Activated T-helper 17 cell treated with anti-CD3 and anti-CD28 coated beads, Interleukin-2, amount 50 U/mL, for 72 hours (primary cell): ENCODE measurements at regions not wholly inside any gene's neighbourhood (a gene's known extent, or its start where the extent isn't known, plus 50 kb on each side); places are given as distances from the start of the nearest gene placed in this dataset.
"Not testable (repeated sequence)": the region's sequence is repeated elsewhere in the genome, so short reads cannot be mapped to it uniquely, and the experiment has no call there.

Source experiments
- ATAC-seq: fragments of 150-1000 bp; cut with Tn5 transposase; replicated peaks from 2 replicates; pipeline ENCODE4 v1.10.0; 2021; ENCODE audit warnings: mild to moderate bottlenecking, moderate library complexity
- H3K27ac Mint-ChIP-seq: one replicate; pipeline ENCODE4 v1.8.0; 2022; ENCODE audit warnings: mixed read lengths
- H3K27me3 Mint-ChIP-seq: one replicate; pipeline ENCODE4 v1.8.0; 2022; ENCODE audit warnings: mixed read lengths
- H3K36me3 Mint-ChIP-seq: one replicate; pipeline ENCODE4 v1.8.0; 2022; ENCODE audit warnings: low read depth, mild to moderate bottlenecking, mixed read lengths
- H3K4me1 Mint-ChIP-seq: one replicate; pipeline ENCODE4 v1.8.0; 2022; ENCODE audit warnings: mixed read lengths
- H3K4me3 Mint-ChIP-seq: one replicate; pipeline ENCODE4 v1.8.0; 2022; ENCODE audit warnings: mild to moderate bottlenecking, mixed read lengths
- H3K9me3 Mint-ChIP-seq: one replicate; pipeline ENCODE4 v1.8.0; 2022; ENCODE audit warnings: mixed read lengths

DNA sequence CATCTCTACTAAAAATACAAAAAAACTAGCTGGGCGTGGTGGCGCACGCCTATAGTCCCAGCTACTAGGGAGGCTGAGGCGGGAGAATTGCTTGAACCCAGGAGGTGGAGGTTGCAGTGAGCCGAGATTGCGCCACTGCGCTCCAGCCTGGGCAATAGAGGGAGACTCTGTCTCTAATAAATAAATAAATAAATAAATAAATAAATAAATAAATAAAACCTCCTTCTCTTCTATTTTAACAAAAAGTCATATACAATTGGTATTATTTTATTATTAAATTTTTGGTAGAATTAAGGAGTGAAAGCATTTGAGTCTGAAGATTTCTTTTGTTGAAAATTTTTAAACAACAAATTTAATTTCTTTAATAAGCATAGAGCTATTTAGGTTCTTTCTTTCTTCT is 301.7 kb downstream of the CD83 start:
- H3K4me3 Mint-ChIP-seq, ATAC-seq, H3K27ac Mint-ChIP-seq, H3K9me3 Mint-ChIP-seq, H3K36me3 Mint-ChIP-seq, H3K27me3 Mint-ChIP-seq: not testable (repeated sequence)
- peaks cover 13% of the 10 kb centered on the region for H3K4me1 Mint-ChIP-seq

DNA sequence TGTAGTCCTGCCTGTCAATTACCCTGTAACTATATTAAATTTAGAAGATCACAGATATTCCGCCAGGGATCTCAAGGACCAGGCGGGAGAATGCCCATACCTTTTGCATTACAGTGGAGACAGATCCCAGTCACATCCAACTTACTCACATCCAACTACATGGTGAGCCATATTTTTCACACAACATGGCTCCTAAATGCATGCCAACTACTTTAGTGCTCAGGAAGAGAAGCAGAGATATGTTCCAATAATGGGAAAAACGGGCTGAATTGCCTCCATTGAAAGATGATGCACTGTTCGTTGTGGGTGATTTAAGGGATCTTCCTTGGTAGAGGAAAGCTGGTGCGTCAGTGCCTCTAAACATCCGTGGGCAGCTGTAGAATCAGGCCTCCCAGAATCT is 304.5 kb downstream of the CD83 start:
- peaks cover 3% of the 10 kb centered on the region for H3K9me3 Mint-ChIP-seq
- H3K4me1 Mint-ChIP-seq: peaks cover 13% of the 10 kb centered on the region
- H3K36me3 Mint-ChIP-seq: no peaks in the 10 kb centered on the region
- no peaks in the 10 kb centered on the region for H3K27me3 Mint-ChIP-seq
- no peak overlapping the region for H3K4me3 Mint-ChIP-seq
- ATAC-seq: no peak
- H3K27ac Mint-ChIP-seq: no peak overlapping the region

DNA sequence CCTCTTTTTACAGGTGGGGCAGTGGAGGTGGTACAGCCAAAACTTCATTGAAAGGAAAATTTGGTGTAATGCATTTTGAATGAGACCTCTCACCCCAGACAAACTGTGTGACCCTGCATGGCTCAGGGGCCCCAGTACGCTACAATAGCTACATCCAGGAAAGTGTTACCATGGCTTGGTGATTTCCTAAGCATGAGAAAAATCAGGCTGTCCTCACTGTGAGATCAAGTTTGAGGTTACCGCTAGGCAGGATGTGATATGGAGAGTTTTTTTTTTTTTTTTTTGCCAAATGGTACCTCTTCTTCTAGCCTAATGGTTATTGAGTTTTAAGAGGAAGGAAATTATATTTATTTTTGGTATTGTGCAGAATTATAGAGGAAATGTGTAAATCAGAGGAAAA is 305.3 kb downstream of the CD83 start:
- H3K9me3 Mint-ChIP-seq: peaks cover 3% of the 10 kb centered on the region
- peaks cover 13% of the 10 kb centered on the region for H3K4me1 Mint-ChIP-seq
- H3K4me3 Mint-ChIP-seq: peak overlapping the region; percentile 68
- ATAC-seq: no peak
- H3K27ac Mint-ChIP-seq: peak overlapping the region; percentile 56
- H3K27me3 Mint-ChIP-seq: no peaks in the 10 kb centered on the region
- H3K36me3 Mint-ChIP-seq: no peaks in the 10 kb centered on the region

DNA sequence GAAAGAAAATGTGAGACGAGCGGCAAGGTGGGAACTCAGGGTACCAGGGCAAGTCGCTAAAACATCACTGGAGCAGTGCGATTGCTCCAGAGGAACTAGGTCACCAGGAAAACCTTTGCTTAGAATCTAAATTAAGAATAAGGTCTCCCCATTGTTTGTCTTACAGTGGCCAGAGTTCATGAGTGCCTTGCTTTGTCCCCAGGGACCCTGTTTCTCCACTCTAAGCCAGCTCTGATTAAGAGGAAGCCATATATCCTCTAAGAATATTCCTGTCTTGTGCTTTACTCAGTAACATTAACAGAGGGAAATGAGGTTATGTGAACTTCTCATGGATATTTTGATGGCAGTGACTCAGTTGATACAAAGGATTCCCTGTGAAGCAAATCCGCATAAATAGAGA is 305.8 kb downstream of the CD83 start:
- Mint-ChIP-seq H3K27me3 (no peaks in the 10 kb centered on the region), H3K36me3 (no peaks in the 10 kb centered on the region), H3K27ac (peak overlapping the region; percentile 56), H3K9me3 (peaks cover 3% of the 10 kb centered on the region), H3K4me3 (peak overlapping the region; percentile 68), H3K4me1 (peaks cover 13% of the 10 kb centered on the region)
- no peak for ATAC-seq

DNA sequence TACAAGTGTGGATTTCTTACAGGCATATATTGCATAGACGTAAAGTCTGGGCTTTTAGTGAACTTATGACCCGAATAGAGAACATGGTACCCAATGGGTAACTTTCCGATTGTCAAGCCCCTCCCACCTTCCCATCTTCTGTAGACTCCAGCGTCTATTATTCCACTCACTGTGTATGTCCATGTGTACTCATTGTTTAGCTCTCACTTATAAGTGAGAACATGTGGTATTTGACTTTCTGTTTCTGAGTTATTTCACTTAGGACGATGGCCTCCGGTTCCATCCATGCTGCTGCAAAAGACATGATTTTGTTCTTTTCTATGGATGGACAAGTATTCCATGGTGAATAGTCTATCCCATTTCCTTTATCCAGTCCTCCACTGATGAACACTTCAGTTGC is 306.4 kb downstream of the CD83 start:
- Mint-ChIP-seq H3K4me3 (peak overlapping the region; percentile 68), H3K36me3 (no peaks in the 10 kb centered on the region), H3K9me3 (peaks cover 3% of the 10 kb centered on the region), H3K4me1 (peaks cover 13% of the 10 kb centered on the region), H3K27me3 (no peaks in the 10 kb centered on the region), H3K27ac (peak overlapping the region; percentile 83)
- ATAC-seq: peak; percentile 72

DNA sequence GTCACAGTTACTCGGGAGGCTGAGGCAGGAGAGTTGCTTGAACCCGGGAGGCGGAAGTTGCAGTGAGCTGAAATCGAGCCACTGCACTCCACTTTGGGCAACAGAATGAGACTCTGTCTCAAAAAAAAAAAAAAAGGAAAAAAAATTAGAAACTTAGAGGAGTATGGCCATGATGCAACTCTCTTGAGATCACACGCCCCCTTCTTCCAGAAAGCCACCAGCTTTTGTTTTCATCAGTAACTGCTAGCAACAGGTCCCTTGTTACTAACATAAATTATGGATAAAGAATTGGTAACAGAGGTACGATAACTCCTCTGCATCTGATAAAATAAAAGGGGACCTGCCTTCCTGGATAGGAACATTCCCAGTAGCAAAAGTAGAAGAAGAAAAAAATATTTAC is 308.2 kb downstream of the CD83 start:
- Mint-ChIP-seq H3K27ac (no peak overlapping the region), H3K36me3 (no peaks in the 10 kb centered on the region), H3K27me3 (no peaks in the 10 kb centered on the region), H3K4me3 (no peak overlapping the region), H3K9me3 (peaks cover 3% of the 10 kb centered on the region), H3K4me1 (peaks cover 13% of the 10 kb centered on the region)
- ATAC-seq: no peak

DNA sequence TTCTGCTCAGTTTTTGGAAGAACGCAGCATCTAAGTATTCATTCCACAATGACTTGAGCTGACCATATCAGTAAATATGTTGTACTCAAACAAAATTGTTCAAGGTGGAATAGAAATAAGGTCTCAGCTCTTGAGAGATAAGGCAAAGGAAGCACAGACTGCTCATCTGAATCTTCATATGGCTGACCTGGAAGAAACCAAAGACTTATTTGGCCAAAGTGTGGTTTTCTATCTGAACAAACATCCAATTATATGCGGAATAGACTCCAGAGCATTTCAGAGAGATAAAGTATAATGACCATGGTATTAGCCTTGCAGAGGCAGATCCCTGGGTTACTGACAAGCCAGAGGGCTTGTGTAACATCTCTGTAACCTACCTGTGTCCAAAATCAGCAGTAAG is 308.7 kb downstream of the CD83 start:
- Mint-ChIP-seq H3K4me1 (peaks cover 13% of the 10 kb centered on the region), H3K9me3 (peaks cover 3% of the 10 kb centered on the region), H3K36me3 (no peaks in the 10 kb centered on the region), H3K27me3 (no peaks in the 10 kb centered on the region), H3K4me3 (no peak overlapping the region), H3K27ac (no peak overlapping the region)
- no peak for ATAC-seq

DNA sequence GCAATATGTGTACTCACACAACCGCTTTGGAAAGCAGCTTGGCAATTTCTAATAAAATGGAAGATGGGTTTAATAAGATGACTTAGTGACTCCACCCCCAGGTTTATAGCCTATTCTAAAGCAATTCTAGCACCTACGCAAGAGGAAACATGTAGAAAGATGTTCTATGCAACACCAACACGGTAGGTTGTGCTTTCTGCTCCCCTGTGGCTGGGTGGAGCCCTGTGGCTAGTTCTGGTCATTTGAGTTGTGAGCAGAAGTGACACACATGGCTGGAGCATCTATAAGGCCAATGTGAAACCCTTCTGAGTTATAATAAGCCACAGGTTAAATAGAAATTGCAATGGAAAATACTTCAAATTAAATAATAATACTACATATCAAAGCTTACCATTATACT is 310.7 kb downstream of the CD83 start:
- Mint-ChIP-seq H3K27ac (no peak overlapping the region), H3K27me3 (no peaks in the 10 kb centered on the region), H3K4me3 (no peak overlapping the region), H3K9me3 (no peaks in the 10 kb centered on the region), H3K4me1 (peaks cover 8% of the 10 kb centered on the region), H3K36me3 (no peaks in the 10 kb centered on the region)
- ATAC-seq: no peak

DNA sequence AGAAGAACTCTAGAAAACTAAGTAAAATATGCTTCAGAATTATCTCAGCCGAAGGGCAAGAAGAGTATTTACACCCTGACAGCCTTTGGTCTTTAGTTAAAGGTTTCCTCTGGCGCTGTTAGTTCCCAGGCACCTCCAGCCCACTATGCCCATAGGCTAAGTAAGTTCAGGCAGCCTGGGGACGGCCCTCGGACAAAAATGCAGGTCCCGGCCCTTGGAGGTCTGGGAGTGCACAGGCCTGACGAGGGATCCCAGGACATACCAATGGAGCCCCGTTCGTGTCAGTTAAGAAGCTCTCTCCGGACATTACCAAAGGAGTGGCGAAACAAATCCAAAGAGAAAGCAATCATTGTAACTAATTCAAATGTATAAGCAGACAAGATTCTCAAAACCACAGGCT is 311.8 kb downstream of the CD83 start:
- no peak overlapping the region for H3K4me3 Mint-ChIP-seq
- H3K4me1 Mint-ChIP-seq: no peaks in the 10 kb centered on the region
- no peak overlapping the region for H3K27ac Mint-ChIP-seq
- no peaks in the 10 kb centered on the region for H3K27me3 Mint-ChIP-seq
- H3K36me3 Mint-ChIP-seq: no peaks in the 10 kb centered on the region
- no peaks in the 10 kb centered on the region for H3K9me3 Mint-ChIP-seq
- no peak for ATAC-seq

DNA sequence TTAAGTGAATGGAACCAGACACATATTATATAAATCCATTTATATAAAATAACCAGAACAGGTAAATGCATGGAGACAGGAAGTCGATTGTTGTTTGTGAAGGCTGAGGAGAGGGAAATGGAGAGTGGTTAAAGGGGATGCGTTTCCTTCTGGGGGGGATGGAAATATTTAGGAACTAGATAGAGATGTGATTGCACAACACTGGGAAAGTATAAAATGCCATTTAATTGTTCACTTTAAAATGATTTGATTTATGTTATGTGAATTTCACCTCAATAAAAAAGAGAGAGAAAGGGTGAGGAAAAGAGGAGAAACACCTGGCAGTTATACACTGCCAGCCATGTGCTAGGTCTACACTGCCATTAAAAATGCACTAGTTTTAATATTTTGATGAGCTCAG is 312.6 kb downstream of the CD83 start:
- Mint-ChIP-seq H3K9me3 (no peaks in the 10 kb centered on the region), H3K27ac (peak overlapping the region; percentile 54), H3K4me3 (no peak overlapping the region), H3K27me3 (no peaks in the 10 kb centered on the region), H3K4me1 (no peaks in the 10 kb centered on the region), H3K36me3 (no peaks in the 10 kb centered on the region)
- no peak for ATAC-seq

DNA sequence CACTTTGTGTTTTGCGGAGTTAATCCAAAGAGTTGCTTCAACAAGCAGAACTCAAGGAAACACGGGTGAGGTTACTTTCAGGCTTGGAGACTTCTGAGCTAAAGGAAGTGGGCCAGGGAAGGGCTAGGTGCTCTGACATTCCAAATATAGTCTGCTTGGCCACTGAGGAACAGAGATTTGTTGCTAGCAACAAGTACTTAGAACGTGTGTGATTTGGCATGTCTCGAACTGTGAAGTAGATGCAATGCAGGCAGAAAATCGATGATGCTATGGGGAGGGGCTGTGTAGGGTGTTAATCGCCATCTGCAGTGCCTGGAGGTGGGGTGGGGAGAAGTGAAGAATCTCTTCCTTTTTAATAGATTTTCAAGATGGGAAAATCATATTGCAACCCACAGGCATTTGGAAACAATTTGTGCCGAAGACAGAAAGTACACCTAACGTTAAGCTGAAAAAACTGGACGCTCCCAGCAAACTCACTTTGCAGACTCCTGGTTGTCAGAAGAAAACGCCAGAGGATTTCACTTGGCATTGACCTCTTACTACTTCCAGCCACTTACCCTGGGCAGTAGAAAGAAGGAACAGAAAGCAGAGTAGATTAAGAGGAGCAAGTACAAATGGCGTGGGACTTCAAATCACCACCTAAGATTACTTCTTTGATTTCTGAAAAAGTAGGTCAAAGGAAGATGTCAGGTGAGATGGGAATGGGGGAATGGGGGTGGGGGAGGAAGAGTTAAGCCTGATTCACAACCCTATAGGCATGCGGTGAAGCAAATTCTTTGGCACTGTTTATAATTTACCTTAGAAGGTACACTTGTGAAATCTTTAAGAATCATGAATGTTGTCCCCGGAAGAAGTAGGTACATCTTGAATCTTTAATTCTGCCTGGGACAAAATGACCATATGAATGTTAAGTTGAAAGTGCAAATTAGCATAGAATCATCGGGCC is 314.1 kb downstream of the CD83 start:
- Mint-ChIP-seq H3K4me3 (no peak overlapping the region), H3K36me3 (no peaks in the 10 kb centered on the region), H3K27me3 (no peaks in the 10 kb centered on the region), H3K27ac (no peak overlapping the region), H3K9me3 (no peaks in the 10 kb centered on the region), H3K4me1 (no peaks in the 10 kb centered on the region)
- ATAC-seq: no peak

DNA sequence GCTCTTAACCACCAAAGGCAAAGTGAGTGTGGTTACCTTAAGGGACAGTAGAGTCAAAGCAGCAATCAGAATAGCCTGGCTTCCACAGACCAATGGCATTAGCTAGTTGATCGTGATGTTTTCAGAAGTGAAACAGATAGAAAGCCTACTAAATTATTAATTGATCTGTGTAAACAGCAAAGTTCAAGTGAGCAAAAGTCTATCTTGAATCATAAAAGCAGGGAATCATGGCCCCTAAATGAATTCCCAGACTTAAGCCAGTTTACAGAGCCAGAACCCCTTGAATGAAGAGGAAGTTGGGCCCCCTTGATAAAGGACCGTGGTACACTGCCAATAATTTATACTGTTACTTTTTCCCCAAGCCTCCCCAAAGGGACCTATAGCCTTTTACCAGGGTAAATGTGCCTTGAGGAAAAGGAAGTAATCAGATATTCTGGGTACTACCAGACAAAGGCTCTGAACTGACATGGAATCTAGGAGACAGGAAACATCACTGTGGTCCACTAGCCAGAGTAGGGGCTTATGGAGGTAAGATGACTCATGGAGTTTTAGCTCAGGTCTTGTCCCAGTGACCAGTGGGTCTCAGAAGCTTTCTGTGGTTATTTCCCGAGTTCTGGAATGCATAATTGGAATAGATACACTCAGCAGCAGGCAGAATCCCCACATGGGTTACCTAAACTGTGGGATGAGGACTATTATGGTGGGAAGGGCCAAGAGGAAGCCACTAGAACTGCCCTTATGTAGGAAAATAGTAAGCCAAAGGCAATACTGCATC is 317.5 kb downstream of the CD83 start:
- Mint-ChIP-seq H3K27me3 (no peaks in the 10 kb centered on the region), H3K4me3 (no peak overlapping the region), H3K9me3 (no peaks in the 10 kb centered on the region), H3K27ac (no peak overlapping the region), H3K36me3 (no peaks in the 10 kb centered on the region), H3K4me1 (no peaks in the 10 kb centered on the region)
- no peak for ATAC-seq

DNA sequence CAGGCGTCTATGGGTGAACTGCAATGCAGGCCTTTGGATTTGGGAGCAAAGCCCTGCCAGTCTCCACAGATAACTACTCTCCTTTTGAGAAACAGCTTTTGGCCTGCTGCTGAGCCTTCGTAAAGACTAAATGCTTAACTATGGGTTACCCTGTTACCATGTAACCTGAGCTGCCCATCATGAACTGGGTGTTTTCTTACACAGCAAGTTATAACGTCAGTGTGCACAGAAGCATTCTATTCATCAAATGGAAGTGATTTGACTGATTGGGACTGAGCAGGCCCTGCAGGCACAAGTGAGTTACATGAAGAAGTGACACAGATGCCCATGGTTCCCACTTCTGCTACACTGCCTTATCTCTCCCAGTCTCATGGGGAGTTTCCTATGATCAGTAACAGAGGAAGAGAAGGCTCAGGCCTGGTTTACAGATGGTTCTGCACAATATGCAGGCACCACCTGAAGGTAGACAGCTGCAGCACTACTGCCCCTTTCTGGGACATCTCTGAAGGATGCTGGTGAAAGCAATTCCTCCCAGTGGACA is 319.1 kb downstream of the CD83 start:
- Mint-ChIP-seq H3K27ac (no peak overlapping the region), H3K36me3 (no peaks in the 10 kb centered on the region)

DNA sequence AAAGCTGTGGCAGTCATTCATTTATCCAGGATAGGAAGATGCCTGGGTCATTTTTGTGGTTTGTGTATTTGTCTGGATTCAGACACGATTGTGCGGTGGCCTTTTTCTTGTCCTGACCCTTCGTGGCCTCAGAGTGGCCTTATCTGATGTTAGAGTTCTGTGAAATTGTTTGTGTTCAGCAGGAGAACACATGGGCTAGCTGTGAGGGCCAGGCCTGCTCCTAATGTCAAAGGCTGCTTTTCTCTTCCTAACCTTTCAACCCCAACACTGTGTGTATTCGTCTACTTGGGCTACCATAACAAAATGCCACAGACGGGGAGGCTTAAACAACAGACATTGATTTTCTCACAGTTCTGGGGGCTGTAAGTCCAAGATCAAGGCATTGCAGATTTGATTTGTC is 321.8 kb downstream of the CD83 start:
- Mint-ChIP-seq H3K27ac (no peak overlapping the region), H3K27me3 (no peaks in the 10 kb centered on the region), H3K36me3 (no peaks in the 10 kb centered on the region), H3K9me3 (no peaks in the 10 kb centered on the region), H3K4me3 (no peak overlapping the region), H3K4me1 (no peaks in the 10 kb centered on the region)
- no peak for ATAC-seq

More for the DNA sequence above, 319.1 kb downstream of the CD83 start:
- ATAC-seq: no peak
- H3K4me1 Mint-ChIP-seq: no peaks in the 10 kb centered on the region
- H3K4me3 Mint-ChIP-seq: no peak overlapping the region
- H3K9me3 Mint-ChIP-seq: no peaks in the 10 kb centered on the region
- H3K27me3 Mint-ChIP-seq: no peaks in the 10 kb centered on the region
